Heart left ventricle (tissue), 13 donors: ENCODE measurements at regions not wholly inside any gene's neighbourhood (a gene's known extent, or its start where the extent isn't known, plus 50 kb on each side); places are given as distances from the start of the nearest gene placed in this dataset.
"Not testable (repeated sequence)": the region's sequence is repeated elsewhere in the genome, so short reads cannot be mapped to it uniquely, and the experiment has no call there.

Experiments used
- CTCF ChIP-seq, 12 donors: fragments of 200-600 bp; sonication (generic) in 4 of 12; IDR thresholded peaks; one replicate each; pipeline versions ENCODE4 v1.5.0 to v1.8.0; 2018 to 2022; ENCODE audit warnings: antibody characterized with exemption in 12 of 12, mild to moderate bottlenecking in 5 of 12
- POLR2A ChIP-seq, 2 donors: fragments of 450-650 bp; IDR thresholded peaks; one replicate each; pipeline ENCODE4 v1.6.1; 2017; ENCODE audit warnings: antibody characterized with exemption in 2 of 2, mild to moderate bottlenecking in 2 of 2, moderate library complexity in 2 of 2
- donor health status: ischemic (EF 13 %, LVEDD 7.1; RV severe dilation, severe dysfunction).
- donor health status: DM: no; HTN: yes; CAD: no.
- donor health status: DM: no; HTN: no; CAD: no.
- donor health status: ischemic (EF 25% LVEDD 6.9; RV normal size, moderate dysfunction).
- donor health status: ischemic (EF 25% LVEDD 5.7; RV mildly dilated, moderate dysfunction).
- donor health status: ischemic (EF 35%, LVEDD 5.7; RV mildly dilated, moderate dysfunction).
- donor health status: nonischemic (EF 11% LVEDD 7.7; RV severe dilation, severe dysfunction).
- donor health status: DM: yes; HTN: yes; CAD: no.
- donor health status: PGD.
- donor health status: ischemic (EF 29% LVEDD 5.4; RV normal size, mild dysfunction).
- donor health status: nonischemic (EF 23%, LVEDD 6.1; RV moderate dilation, normal function).

GRCh38 chr13:86926916-86927315, 744.3 kb upstream of the SLITRK5 start:
- not testable (repeated sequence) for TF ChIP-seq POLR2A, CTCF (IDR thresholded peaks at IDR 0.05)
